Gastroesophageal sphincter (tissue), 4 donors: ENCODE measurements at regions not wholly inside any gene's neighbourhood (a gene's known extent, or its start where the extent isn't known, plus 50 kb on each side); places are given as distances from the start of the nearest gene placed in this dataset.

Experiments used
- ATAC-seq: fragments of 150-250 bp; one replicate; pipeline ENCODE4 v1.9.1; 2016; ENCODE audit warnings: mild to moderate bottlenecking, moderate library complexity
- H3K27ac ChIP-seq, 4 donors: fragments of 200-600 bp; sonication (generic) in 3 of 4; 1 replicate in 3 of 4; 2 replicates in 1 of 4; pipeline ENCODE4 v1.5.1; 2016 to 2019
- H3K27me3 ChIP-seq: fragments of 200-600 bp; sonication (generic); one replicate; pipeline ENCODE4 v1.5.1; 2019
- H3K36me3 ChIP-seq, 2 donors: fragments of 200-600 bp; sonication (generic); one replicate each; pipeline ENCODE4 v1.5.1; 2019; ENCODE audit warnings: control low read depth in 1 of 2
- H3K4me1 ChIP-seq, 3 donors: fragments of 200-600 bp; sonication (generic); 1 replicate in 2 of 3; 2 replicates in 1 of 3; pipeline ENCODE4 v1.5.1; 2016 to 2019; ENCODE audit warnings: control low read depth in 2 of 3
- H3K4me3 ChIP-seq, 2 donors: fragments of 200-600 bp; sonication (generic); one replicate each; pipeline ENCODE4 v1.5.1; 2019; ENCODE audit warnings: mild to moderate bottlenecking in 1 of 2, moderate library complexity in 1 of 2
- H3K9me3 ChIP-seq, 3 donors: fragments of 200-600 bp; sonication (generic); one replicate each; pipeline ENCODE4 v1.5.1; 2017 to 2019; ENCODE audit warnings: control low read depth in 2 of 3
- EP300 ChIP-seq: sonication (generic); formaldehyde crosslinking; IDR thresholded peaks from one replicate; pipeline ENCODE4 v1.6.1; 2017; ENCODE audit warnings: antibody characterized with exemption, mild to moderate bottlenecking
- POLR2A ChIP-seq, 2 donors: fragments of 450-650 bp; IDR thresholded peaks; one replicate each; pipeline ENCODE4 v1.6.1; 2017; ENCODE audit warnings: antibody characterized with exemption in 2 of 2, mild to moderate bottlenecking in 2 of 2, moderate library complexity in 1 of 2
- POLR2AphosphoS5 ChIP-seq: sonication (generic); formaldehyde crosslinking; IDR thresholded peaks from one replicate; pipeline ENCODE4 v1.6.1; 2017; ENCODE audit warnings: antibody characterized with exemption
- WGBS, 2 donors: methylation state at CpG; one replicate each; pipeline ENCODE4 v1.1.5; 2018; ENCODE audit warnings: low coverage in 1 of 2; 5-methylcytosine and 5-hydroxymethylcytosine counted together
- TF ChIP-seq, protein P1 (sequence below), 4 experiments: fragments of 200-600 bp in 2 of 4; fragments of 450-650 bp in 2 of 4; sonication (generic) in 1 of 4; IDR thresholded peaks; one replicate each; pipeline ENCODE4 v1.5.1; 2017 to 2019; ENCODE audit warnings: antibody characterized with exemption in 4 of 4, mild to moderate bottlenecking in 2 of 4, moderate library complexity in 2 of 4

DNA sequence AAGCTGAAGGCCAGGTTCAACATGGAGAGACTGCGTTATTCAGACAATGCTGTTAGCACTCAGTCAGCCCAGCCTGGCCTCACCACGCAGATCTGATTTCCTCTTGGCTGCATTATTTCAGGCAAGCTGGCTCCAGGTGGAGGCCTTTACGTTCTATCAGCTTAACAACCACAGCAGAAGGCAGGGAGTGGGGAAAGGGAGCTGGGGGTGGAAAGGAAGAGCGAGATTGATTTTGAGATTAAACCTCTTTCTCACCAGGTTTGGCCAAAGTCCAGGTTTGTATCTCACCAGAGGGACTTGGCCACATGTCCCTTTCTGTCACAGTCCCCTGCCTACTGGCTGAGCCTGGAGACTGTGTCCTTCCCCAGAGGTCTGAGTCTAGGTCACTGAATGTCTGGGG lies 543.7 kb upstream of the TMEM132C start:
- Histone ChIP-seq H3K4me3 (no peak overlapping the region), H3K36me3 (no peaks in the 10 kb centered on the region), H3K27ac (no peak overlapping the region), H3K9me3 (no peaks in the 10 kb centered on the region), H3K27me3 (no peaks in the 10 kb centered on the region), H3K4me1 (no peaks in the 10 kb centered on the region)
- 33% methylated on average over 1 of the region's 4 CpGs; no CpG with 5 or more reads in 1 of the 2 donors for WGBS, 2 donors
- no peak for ATAC-seq
- no peak for TF ChIP-seq POLR2A (IDR thresholded peaks at IDR 0.05)
- TF ChIP-seq, protein P1, sequence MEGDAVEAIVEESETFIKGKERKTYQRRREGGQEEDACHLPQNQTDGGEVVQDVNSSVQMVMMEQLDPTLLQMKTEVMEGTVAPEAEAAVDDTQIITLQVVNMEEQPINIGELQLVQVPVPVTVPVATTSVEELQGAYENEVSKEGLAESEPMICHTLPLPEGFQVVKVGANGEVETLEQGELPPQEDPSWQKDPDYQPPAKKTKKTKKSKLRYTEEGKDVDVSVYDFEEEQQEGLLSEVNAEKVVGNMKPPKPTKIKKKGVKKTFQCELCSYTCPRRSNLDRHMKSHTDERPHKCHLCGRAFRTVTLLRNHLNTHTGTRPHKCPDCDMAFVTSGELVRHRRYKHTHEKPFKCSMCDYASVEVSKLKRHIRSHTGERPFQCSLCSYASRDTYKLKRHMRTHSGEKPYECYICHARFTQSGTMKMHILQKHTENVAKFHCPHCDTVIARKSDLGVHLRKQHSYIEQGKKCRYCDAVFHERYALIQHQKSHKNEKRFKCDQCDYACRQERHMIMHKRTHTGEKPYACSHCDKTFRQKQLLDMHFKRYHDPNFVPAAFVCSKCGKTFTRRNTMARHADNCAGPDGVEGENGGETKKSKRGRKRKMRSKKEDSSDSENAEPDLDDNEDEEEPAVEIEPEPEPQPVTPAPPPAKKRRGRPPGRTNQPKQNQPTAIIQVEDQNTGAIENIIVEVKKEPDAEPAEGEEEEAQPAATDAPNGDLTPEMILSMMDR (IDR thresholded peaks at IDR 0.05) = no peak
- TF ChIP-seq POLR2AphosphoS5 = no peak
- TF ChIP-seq EP300 = no peak

DNA sequence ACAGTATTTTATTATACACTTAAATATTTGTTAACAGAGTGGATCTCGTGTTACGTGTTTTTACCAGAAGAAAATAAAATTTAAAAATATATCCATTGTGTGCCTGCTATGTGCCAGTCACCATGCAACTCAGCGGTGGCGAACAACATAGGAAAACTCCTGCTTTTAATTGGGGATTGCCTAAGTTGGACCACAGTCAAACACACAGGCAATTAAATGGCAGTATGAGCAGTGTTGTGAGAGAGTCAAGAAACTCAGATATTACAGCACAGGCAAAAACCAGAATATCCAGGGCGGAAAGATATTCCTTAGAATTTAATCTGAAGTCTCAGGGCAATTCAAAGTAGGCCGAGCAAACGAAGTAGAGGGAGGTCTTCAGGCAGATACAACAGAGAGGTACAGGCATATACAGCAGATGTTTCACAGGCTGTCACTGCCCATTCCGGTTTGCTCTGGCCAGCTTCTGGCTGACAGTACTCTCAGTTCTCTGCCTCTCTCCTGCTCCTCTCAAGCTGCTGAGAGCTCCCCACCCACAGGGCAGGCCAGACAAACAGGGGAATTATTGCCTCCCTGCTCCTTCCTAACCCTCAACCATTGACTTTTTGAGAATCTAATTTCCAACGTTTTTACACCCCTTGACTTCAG lies 540.2 kb upstream of the TMEM132C start:
- no peak for TF ChIP-seq POLR2AphosphoS5
- no peak for TF ChIP-seq POLR2A (IDR thresholded peaks at IDR 0.05)
- TF ChIP-seq EP300 = no peak
- TF ChIP-seq, protein P1 (IDR thresholded peaks at IDR 0.05) = no peak
- Histone ChIP-seq H3K27me3 (no peaks in the 10 kb centered on the region), H3K4me3 (no peak overlapping the region), H3K27ac (no peak overlapping the region), H3K4me1 (no peaks in the 10 kb centered on the region), H3K36me3 (no peaks in the 10 kb centered on the region), H3K9me3 (peaks cover 0 to 15% (median 0%) of the 10 kb centered on the region in 3 donors)
- WGBS, 2 donors = 70 to 75% methylated on average over 9 of the region's 9 CpGs
- no peak for ATAC-seq

DNA sequence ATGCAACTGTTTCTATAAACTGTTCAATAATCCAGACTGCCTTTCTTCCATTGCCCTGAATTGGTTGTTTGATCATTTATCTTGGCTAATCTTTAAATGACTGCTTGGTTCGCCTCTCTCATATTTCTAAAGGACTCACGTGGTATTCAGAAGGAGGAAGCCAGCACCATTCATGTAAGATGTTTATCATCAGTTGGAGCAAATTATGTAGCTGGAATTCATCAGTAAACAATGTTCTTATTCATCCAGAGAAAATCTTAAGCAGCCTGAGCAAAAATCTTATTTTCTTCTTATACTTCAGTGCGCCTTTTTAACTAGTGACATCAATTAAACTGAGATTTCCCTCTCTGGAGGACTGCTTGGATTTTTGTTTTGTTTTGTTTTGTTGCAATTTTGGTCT lies 538.7 kb upstream of the TMEM132C start:
- no peak overlapping the region for H3K27ac ChIP-seq
- no peak for ATAC-seq
- TF ChIP-seq POLR2AphosphoS5 (no peak), POLR2A (IDR thresholded peaks at IDR 0.05) (no peak), EP300 (no peak)
- TF ChIP-seq, protein P1 (IDR thresholded peaks at IDR 0.05) = no peak
- H3K27me3 ChIP-seq = no peaks in the 10 kb centered on the region
- WGBS, 2 donors = 55 to 72% methylated on average over 3 of the region's 3 CpGs
- no peaks in the 10 kb centered on the region for H3K4me1 ChIP-seq
- no peak overlapping the region for H3K4me3 ChIP-seq
- no peaks in the 10 kb centered on the region for H3K36me3 ChIP-seq
- H3K9me3 ChIP-seq = peaks cover 0 to 15% (median 0%) of the 10 kb centered on the region in 3 donors

DNA sequence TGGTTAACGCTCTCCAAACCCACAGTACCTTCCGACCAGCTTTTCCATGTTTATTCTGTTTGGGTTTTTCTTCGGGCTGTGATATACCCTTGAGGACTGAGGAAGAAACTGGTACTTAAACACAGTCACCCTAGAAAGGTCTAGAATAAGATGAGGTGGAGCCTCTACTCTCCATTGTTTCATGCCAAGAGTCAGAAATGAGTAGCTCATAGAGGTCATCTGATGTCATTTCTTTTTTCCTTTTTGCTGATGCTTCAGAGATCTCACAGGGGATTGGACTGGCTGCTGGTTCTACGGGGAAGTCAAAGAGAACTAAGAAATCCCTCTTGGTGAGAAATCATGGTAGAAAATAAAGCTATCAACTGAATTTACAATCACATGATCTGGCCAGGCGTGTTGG lies 538.2 kb upstream of the TMEM132C start:
- TF ChIP-seq, protein P1 (IDR thresholded peaks at IDR 0.05) = no peak
- TF ChIP-seq POLR2AphosphoS5 (no peak), POLR2A (IDR thresholded peaks at IDR 0.05) (no peak), EP300 (no peak)
- Histone ChIP-seq H3K27me3 (no peaks in the 10 kb centered on the region), H3K4me1 (no peaks in the 10 kb centered on the region), H3K27ac (no peak overlapping the region), H3K9me3 (peaks cover 0 to 15% (median 0%) of the 10 kb centered on the region in 3 donors), H3K36me3 (no peaks in the 10 kb centered on the region), H3K4me3 (no peak overlapping the region)
- ATAC-seq = no peak
- WGBS, 2 donors = 68 to 90% methylated on average over 4 to 5 of the region's 5 CpGs

DNA sequence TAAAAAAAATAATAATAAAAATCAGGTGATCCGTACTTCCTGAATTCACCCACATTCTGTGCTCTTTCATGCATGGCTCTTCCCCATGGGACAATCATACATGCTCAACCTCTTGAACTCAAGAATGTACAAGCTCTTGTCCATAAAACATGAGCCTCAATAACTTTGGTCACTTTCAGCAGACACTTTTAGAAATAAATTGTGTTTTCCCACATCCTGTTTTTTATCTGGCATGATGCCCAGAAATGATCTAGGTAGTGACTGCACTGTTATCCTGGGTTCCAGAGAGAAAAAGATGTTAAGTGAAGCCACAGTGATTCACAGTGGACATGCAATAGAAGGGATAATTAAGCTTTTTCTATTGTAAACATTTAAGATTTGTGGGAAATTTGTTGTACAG lies 537.6 kb upstream of the TMEM132C start:
- 64 to 86% methylated on average over 1 of the region's 1 CpG for WGBS, 2 donors
- Histone ChIP-seq H3K36me3 (no peaks in the 10 kb centered on the region), H3K9me3 (peaks cover 0 to 15% (median 0%) of the 10 kb centered on the region in 3 donors), H3K27me3 (no peaks in the 10 kb centered on the region), H3K4me3 (no peak overlapping the region), H3K4me1 (no peaks in the 10 kb centered on the region), H3K27ac (no peak overlapping the region)
- no peak for ATAC-seq
- TF ChIP-seq, protein P1 (IDR thresholded peaks at IDR 0.05) = no peak
- TF ChIP-seq EP300 (no peak), POLR2AphosphoS5 (no peak), POLR2A (IDR thresholded peaks at IDR 0.05) (no peak)
